ENCODE measurements at regions not wholly inside any gene's neighbourhood (a gene's known extent, or its start where the extent isn't known, plus 50 kb on each side); places are given as distances from the start of the nearest gene placed in this dataset.
A peak's percentile ranks its signal among the peaks of the same experiment; 100 is the strongest.
"Not testable (repeated sequence)": the region's sequence is repeated elsewhere in the genome, so short reads cannot be mapped to it uniquely, and the experiment has no call there.

GRCh38 chr3:165613014-165613413 is 224.2 kb downstream of the BCHE start:
- Histone ChIP-seq H3K27ac (ENCODE audit: low read depth, low read length) (no peak overlapping the region), H3K9me3 (ENCODE audit: insufficient read depth, low read depth, low read length) (no peaks in the 10 kb centered on the region), H3K36me3 (ENCODE audit: control insufficient read depth in 1 of 2, insufficient read depth in 2 of 2, low read length in 2 of 2) (no peaks in the 10 kb centered on the region), H2AFZ (ENCODE audit: insufficient read depth, low read length, poor library complexity) (no peak overlapping the region), H2BK5ac (ENCODE audit: low read depth, low read length, poor library complexity) (no peak overlapping the region), H3K4me2 (ENCODE audit: low read length) (no peak overlapping the region), H3K4ac (ENCODE audit: low read depth, low read length) (no peak overlapping the region), H3K9ac (ENCODE audit: low read length) (no peak overlapping the region), H3K79me2 (ENCODE audit: control insufficient read depth, insufficient read depth, low read length, poor library complexity) (no peaks in the 10 kb centered on the region), H2AK5ac (ENCODE audit: low read length) (no peak overlapping the region), H4K91ac (ENCODE audit: low read depth, low read length) (no peak overlapping the region), H3K4me1 (ENCODE audit: control insufficient read depth in 1 of 2, insufficient read depth in 2 of 2, low read length in 2 of 2) (no peaks in the 10 kb centered on the region), H3K27me3 (ENCODE audit: insufficient read depth, low read length) (no peaks in the 10 kb centered on the region), H3K14ac (ENCODE audit: low read length) (no peak overlapping the region), H2BK12ac (ENCODE audit: low read length) (no peak overlapping the region), H3K79me1 (ENCODE audit: low read length) (no peaks in the 10 kb centered on the region), H4K12ac (ENCODE audit: low read depth, low read length) (no peak overlapping the region), H3K18ac (ENCODE audit: low read length) (no peak overlapping the region), H2BK120ac (ENCODE audit: insufficient read depth, low read length, poor library complexity) (no peak overlapping the region), H3K4me3 (ENCODE audit: low read depth, low read length) (no peak overlapping the region), H4K8ac (ENCODE audit: low read depth, low read length) (no peak overlapping the region), H3K23ac (ENCODE audit: low read length) (no peak overlapping the region)
- no CpG with 5 or more reads among the region's 4 CpGs for WGBS (ENCODE audit: extremely low coverage, insufficient coverage, insufficient read length)
- no peak for DNase-seq

- Histone ChIP-seq H3K36me3 (ENCODE audit: control insufficient read depth in 1 of 2, insufficient read depth in 2 of 2, low read length in 2 of 2) (no peaks in the 10 kb centered on the region), H3K4me3 (ENCODE audit: low read depth, low read length) (no peak overlapping the region), H2BK120ac (ENCODE audit: insufficient read depth, low read length, poor library complexity) (no peak overlapping the region), H3K14ac (ENCODE audit: low read length) (no peak overlapping the region), H2BK12ac (ENCODE audit: low read length) (no peak overlapping the region), H3K27ac (ENCODE audit: low read depth, low read length) (no peak overlapping the region), H3K4ac (ENCODE audit: low read depth, low read length) (no peak overlapping the region), H4K8ac (ENCODE audit: low read depth, low read length) (no peak overlapping the region), H3K23ac (ENCODE audit: low read length) (no peak overlapping the region), H3K4me2 (ENCODE audit: low read length) (no peak overlapping the region), H4K12ac (ENCODE audit: low read depth, low read length) (no peak overlapping the region), H3K4me1 (ENCODE audit: control insufficient read depth in 1 of 2, insufficient read depth in 2 of 2, low read length in 2 of 2) (no peaks in the 10 kb centered on the region), H2BK5ac (ENCODE audit: low read depth, low read length, poor library complexity) (no peak overlapping the region), H4K91ac (ENCODE audit: low read depth, low read length) (no peak overlapping the region), H3K9me3 (ENCODE audit: insufficient read depth, low read depth, low read length) (no peaks in the 10 kb centered on the region), H3K27me3 (ENCODE audit: insufficient read depth, low read length) (no peaks in the 10 kb centered on the region), H2AFZ (ENCODE audit: insufficient read depth, low read length, poor library complexity) (no peak overlapping the region), H3K79me2 (ENCODE audit: control insufficient read depth, insufficient read depth, low read length, poor library complexity) (no peaks in the 10 kb centered on the region), H3K9ac (ENCODE audit: low read length) (no peak overlapping the region), H3K18ac (ENCODE audit: low read length) (no peak overlapping the region), H3K79me1 (ENCODE audit: low read length) (no peaks in the 10 kb centered on the region), H2AK5ac (ENCODE audit: low read length) (no peak overlapping the region)
- no peak for DNase-seq
These were observed 230.0 kb downstream of the BCHE start for GRCh38 chr3:165607221-165607620.

- Histone ChIP-seq H2BK5ac (ENCODE audit: low read depth, low read length, poor library complexity) (no peak overlapping the region), H3K9ac (ENCODE audit: low read length) (no peak overlapping the region), H3K27me3 (ENCODE audit: insufficient read depth, low read length) (no peaks in the 10 kb centered on the region), H2AFZ (ENCODE audit: insufficient read depth, low read length, poor library complexity) (no peak overlapping the region), H2AK5ac (ENCODE audit: low read length) (no peak overlapping the region), H3K14ac (ENCODE audit: low read length) (no peak overlapping the region), H3K18ac (ENCODE audit: low read length) (no peak overlapping the region), H3K4me1 (ENCODE audit: control insufficient read depth in 1 of 2, insufficient read depth in 2 of 2, low read length in 2 of 2) (no peaks in the 10 kb centered on the region), H3K79me1 (ENCODE audit: low read length) (no peaks in the 10 kb centered on the region), H4K8ac (ENCODE audit: low read depth, low read length) (no peak overlapping the region), H4K91ac (ENCODE audit: low read depth, low read length) (no peak overlapping the region), H3K4me3 (ENCODE audit: low read depth, low read length) (no peak overlapping the region), H3K79me2 (ENCODE audit: control insufficient read depth, insufficient read depth, low read length, poor library complexity) (no peaks in the 10 kb centered on the region), H2BK120ac (ENCODE audit: insufficient read depth, low read length, poor library complexity) (no peak overlapping the region), H3K23ac (ENCODE audit: low read length) (no peak overlapping the region), H3K4ac (ENCODE audit: low read depth, low read length) (no peak overlapping the region), H3K36me3 (ENCODE audit: control insufficient read depth in 1 of 2, insufficient read depth in 2 of 2, low read length in 2 of 2) (no peaks in the 10 kb centered on the region), H3K27ac (ENCODE audit: low read depth, low read length) (no peak overlapping the region), H4K12ac (ENCODE audit: low read depth, low read length) (no peak overlapping the region), H3K4me2 (ENCODE audit: low read length) (no peak overlapping the region), H2BK12ac (ENCODE audit: low read length) (no peak overlapping the region), H3K9me3 (ENCODE audit: insufficient read depth, low read depth, low read length) (no peaks in the 10 kb centered on the region)
- WGBS (ENCODE audit: extremely low coverage, insufficient coverage, insufficient read length): no CpG with 5 or more reads among the region's 2 CpGs
- peak in 1 of 2 donors; percentile 62 for DNase-seq
These were observed 234.0 kb downstream of the BCHE start for GRCh38 chr3:165603196-165603595.

- not testable (repeated sequence) for H2BK12ac ChIP-seq (ENCODE audit: low read length); H3K4me3 ChIP-seq (ENCODE audit: low read depth, low read length); H3K4me2 ChIP-seq (ENCODE audit: low read length); H3K79me2 ChIP-seq (ENCODE audit: control insufficient read depth, insufficient read depth, low read length, poor library complexity); H3K79me1 ChIP-seq (ENCODE audit: low read length); H3K36me3 ChIP-seq (ENCODE audit: control insufficient read depth in 1 of 2, insufficient read depth in 2 of 2, low read length in 2 of 2); H3K23ac ChIP-seq (ENCODE audit: low read length); H2AFZ ChIP-seq (ENCODE audit: insufficient read depth, low read length, poor library complexity); H2AK5ac ChIP-seq (ENCODE audit: low read length); H4K8ac ChIP-seq (ENCODE audit: low read depth, low read length); H3K27me3 ChIP-seq (ENCODE audit: insufficient read depth, low read length); H3K4ac ChIP-seq (ENCODE audit: low read depth, low read length); H4K12ac ChIP-seq (ENCODE audit: low read depth, low read length); H3K18ac ChIP-seq (ENCODE audit: low read length); H3K9me3 ChIP-seq (ENCODE audit: insufficient read depth, low read depth, low read length); H3K9ac ChIP-seq (ENCODE audit: low read length); H2BK120ac ChIP-seq (ENCODE audit: insufficient read depth, low read length, poor library complexity); H3K27ac ChIP-seq (ENCODE audit: low read depth, low read length); H3K14ac ChIP-seq (ENCODE audit: low read length); DNase-seq; H2BK5ac ChIP-seq (ENCODE audit: low read depth, low read length, poor library complexity); H3K4me1 ChIP-seq (ENCODE audit: control insufficient read depth in 1 of 2, insufficient read depth in 2 of 2, low read length in 2 of 2); H4K91ac ChIP-seq (ENCODE audit: low read depth, low read length)
- WGBS (ENCODE audit: extremely low coverage, insufficient coverage, insufficient read length): no CpG with 5 or more reads among the region's 13 CpGs
These were observed 264.7 kb downstream of the BCHE start for GRCh38 chr3:165572566-165572965.
